ENCODE measurements at regions not wholly inside any gene's neighbourhood (a gene's known extent, or its start where the extent isn't known, plus 50 kb on each side); places are given as distances from the start of the nearest gene placed in this dataset.

DNA sequence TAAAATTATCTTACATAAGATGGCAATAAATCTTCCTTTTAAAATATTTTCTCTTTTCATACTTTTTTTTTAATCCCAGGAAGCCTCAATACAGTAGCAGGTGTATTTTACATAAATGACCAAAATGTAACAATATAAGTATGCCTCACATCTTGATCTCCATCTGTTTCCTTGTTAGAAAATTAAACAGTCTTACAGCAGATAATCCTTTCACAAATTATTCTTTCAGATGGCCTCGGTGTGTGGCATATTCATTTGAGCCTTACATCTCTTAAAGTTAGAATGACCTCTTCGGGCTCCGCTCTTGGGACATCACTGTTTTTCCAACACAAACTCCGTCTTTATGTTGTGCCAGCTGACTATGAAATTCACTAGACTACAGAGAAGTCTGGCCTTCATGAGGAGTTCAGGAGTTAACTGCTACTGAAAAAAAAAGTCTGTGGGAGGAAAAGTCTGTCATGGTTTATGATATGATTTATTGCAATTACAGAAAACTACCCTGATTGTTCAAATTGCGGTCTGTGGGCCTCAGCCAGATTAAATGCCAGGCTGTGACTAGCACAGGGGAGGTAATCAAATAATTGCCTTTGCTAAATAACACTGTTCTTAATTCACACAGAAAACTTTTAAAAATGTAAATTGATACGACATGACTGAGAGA is 292.9 kb upstream of the PUM3 start:
- DNase-seq (ENCODE audit: low read depth in 2 of 2) = no peak
- H3K27ac ChIP-seq (ENCODE audit: insufficient read depth, low read length) = no peak overlapping the region
- TF ChIP-seq EZH2 (IDR thresholded peaks at IDR 0.05; ENCODE audit: low read length, missing control alignments) = no peak
- TF ChIP-seq, protein P1, sequence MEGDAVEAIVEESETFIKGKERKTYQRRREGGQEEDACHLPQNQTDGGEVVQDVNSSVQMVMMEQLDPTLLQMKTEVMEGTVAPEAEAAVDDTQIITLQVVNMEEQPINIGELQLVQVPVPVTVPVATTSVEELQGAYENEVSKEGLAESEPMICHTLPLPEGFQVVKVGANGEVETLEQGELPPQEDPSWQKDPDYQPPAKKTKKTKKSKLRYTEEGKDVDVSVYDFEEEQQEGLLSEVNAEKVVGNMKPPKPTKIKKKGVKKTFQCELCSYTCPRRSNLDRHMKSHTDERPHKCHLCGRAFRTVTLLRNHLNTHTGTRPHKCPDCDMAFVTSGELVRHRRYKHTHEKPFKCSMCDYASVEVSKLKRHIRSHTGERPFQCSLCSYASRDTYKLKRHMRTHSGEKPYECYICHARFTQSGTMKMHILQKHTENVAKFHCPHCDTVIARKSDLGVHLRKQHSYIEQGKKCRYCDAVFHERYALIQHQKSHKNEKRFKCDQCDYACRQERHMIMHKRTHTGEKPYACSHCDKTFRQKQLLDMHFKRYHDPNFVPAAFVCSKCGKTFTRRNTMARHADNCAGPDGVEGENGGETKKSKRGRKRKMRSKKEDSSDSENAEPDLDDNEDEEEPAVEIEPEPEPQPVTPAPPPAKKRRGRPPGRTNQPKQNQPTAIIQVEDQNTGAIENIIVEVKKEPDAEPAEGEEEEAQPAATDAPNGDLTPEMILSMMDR (conservative IDR thresholded peaks at IDR 0.05 in 1 of 2, IDR thresholded peaks at IDR 0.05 in 1 of 2; ENCODE audit: low read depth in 1 of 2, low read length in 2 of 2) = no peak
- no peaks in the 10 kb centered on the region for H3K27me3 ChIP-seq (ENCODE audit: control insufficient read depth, insufficient read depth, low read length)
- H2AFZ ChIP-seq (ENCODE audit: low read length) = no peak overlapping the region
- no peak overlapping the region for H3K4me3 ChIP-seq (replicated peaks in 1 of 4; ENCODE audit: control extremely low read depth in 1 of 4, insufficient read depth in 1 of 4, low read depth in 3 of 4, low read length in 4 of 4)
- H3K79me2 ChIP-seq (ENCODE audit: control insufficient read depth, insufficient read depth, low read length) = no peaks in the 10 kb centered on the region
- H3K9ac ChIP-seq (ENCODE audit: insufficient read depth, low read length) = no peak overlapping the region
- H3K36me3 ChIP-seq (ENCODE audit: control insufficient read depth, insufficient read depth, low read length) = no peaks in the 10 kb centered on the region
- no peaks in the 10 kb centered on the region for H3K9me3 ChIP-seq (ENCODE audit: control insufficient read depth, insufficient read depth, low read depth, low read length)
- no peaks in the 10 kb centered on the region for H4K20me1 ChIP-seq (ENCODE audit: control insufficient read depth, extremely low read depth, insufficient read depth, low read length)
- no peak overlapping the region for H3K4me2 ChIP-seq (ENCODE audit: extremely low read depth, insufficient read depth, low read length)
- H3K4me1 ChIP-seq (ENCODE audit: control insufficient read depth, extremely low read depth, insufficient read depth, low read length) = no peaks in the 10 kb centered on the region

DNA sequence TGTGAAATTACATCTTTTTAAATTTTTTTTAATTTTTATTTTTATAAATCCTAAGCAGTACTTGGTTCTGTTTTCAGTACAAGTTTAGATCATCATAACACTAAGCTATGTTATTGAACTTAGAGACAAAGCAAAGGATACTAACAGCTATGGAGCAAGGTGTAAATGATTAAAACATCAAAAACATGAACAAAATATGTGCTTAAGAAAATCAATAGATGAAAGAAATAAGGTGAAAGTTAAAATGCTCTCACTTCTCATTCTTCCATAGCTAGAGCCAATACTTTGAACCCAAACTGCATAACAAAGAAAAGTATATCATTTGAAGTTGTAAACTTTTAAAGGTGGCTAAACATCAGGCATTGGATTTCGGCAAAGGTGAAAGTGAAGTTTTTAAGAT is 292.3 kb upstream of the PUM3 start:
- no peak overlapping the region for H3K4me3 ChIP-seq (replicated peaks in 1 of 4; ENCODE audit: control extremely low read depth in 1 of 4, insufficient read depth in 1 of 4, low read depth in 3 of 4, low read length in 4 of 4)
- no peak overlapping the region for H3K4me2 ChIP-seq (ENCODE audit: extremely low read depth, insufficient read depth, low read length)
- H2AFZ ChIP-seq (ENCODE audit: low read length) = no peak overlapping the region
- H3K36me3 ChIP-seq (ENCODE audit: control insufficient read depth, insufficient read depth, low read length) = no peaks in the 10 kb centered on the region
- no peak overlapping the region for H3K9ac ChIP-seq (ENCODE audit: insufficient read depth, low read length)
- no peak overlapping the region for H3K27ac ChIP-seq (ENCODE audit: insufficient read depth, low read length)
- no peaks in the 10 kb centered on the region for H4K20me1 ChIP-seq (ENCODE audit: control insufficient read depth, extremely low read depth, insufficient read depth, low read length)
- TF ChIP-seq EZH2 (IDR thresholded peaks at IDR 0.05; ENCODE audit: low read length, missing control alignments) = no peak
- TF ChIP-seq, protein P1 (conservative IDR thresholded peaks at IDR 0.05 in 1 of 2, IDR thresholded peaks at IDR 0.05 in 1 of 2; ENCODE audit: low read depth in 1 of 2, low read length in 2 of 2) = no peak
- DNase-seq (ENCODE audit: low read depth in 2 of 2) = no peak
- H3K9me3 ChIP-seq (ENCODE audit: control insufficient read depth, insufficient read depth, low read depth, low read length) = no peaks in the 10 kb centered on the region
- H3K79me2 ChIP-seq (ENCODE audit: control insufficient read depth, insufficient read depth, low read length) = no peaks in the 10 kb centered on the region
- H3K4me1 ChIP-seq (ENCODE audit: control insufficient read depth, extremely low read depth, insufficient read depth, low read length) = no peaks in the 10 kb centered on the region
- no peaks in the 10 kb centered on the region for H3K27me3 ChIP-seq (ENCODE audit: control insufficient read depth, insufficient read depth, low read length)

DNA sequence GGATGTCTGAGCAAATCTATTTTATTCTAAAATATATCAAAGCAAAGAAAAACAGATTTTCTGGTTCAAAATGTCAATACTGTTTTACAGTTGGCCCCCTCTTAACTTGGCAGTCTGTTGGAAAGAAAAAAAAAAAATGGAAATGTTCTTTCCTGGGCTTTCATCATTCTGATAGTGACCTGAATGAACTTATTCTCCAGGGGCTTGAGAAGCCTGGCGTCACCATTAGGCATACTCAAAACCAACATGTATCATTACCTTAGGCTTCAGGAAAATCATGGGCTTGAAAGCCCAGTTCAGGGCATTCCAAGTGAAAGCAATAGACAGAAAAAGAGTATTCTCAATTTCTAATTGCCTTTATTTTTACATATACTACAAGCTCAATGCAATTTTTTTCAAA is 283.7 kb upstream of the PUM3 start:
- H3K27ac ChIP-seq (ENCODE audit: insufficient read depth, low read length) = no peak overlapping the region
- no peaks in the 10 kb centered on the region for H3K27me3 ChIP-seq (ENCODE audit: control insufficient read depth, insufficient read depth, low read length)
- no peaks in the 10 kb centered on the region for H3K36me3 ChIP-seq (ENCODE audit: control insufficient read depth, insufficient read depth, low read length)
- H3K4me2 ChIP-seq (ENCODE audit: extremely low read depth, insufficient read depth, low read length) = no peak overlapping the region
- no peaks in the 10 kb centered on the region for H3K9me3 ChIP-seq (ENCODE audit: control insufficient read depth, insufficient read depth, low read depth, low read length)
- H3K9ac ChIP-seq (ENCODE audit: insufficient read depth, low read length) = no peak overlapping the region
- H3K4me3 ChIP-seq (replicated peaks in 1 of 4; ENCODE audit: control extremely low read depth in 1 of 4, insufficient read depth in 1 of 4, low read depth in 3 of 4, low read length in 4 of 4) = no peak overlapping the region
- no peaks in the 10 kb centered on the region for H3K4me1 ChIP-seq (ENCODE audit: control insufficient read depth, extremely low read depth, insufficient read depth, low read length)
- DNase-seq (ENCODE audit: low read depth in 2 of 2) = no peak
- no peaks in the 10 kb centered on the region for H4K20me1 ChIP-seq (ENCODE audit: control insufficient read depth, extremely low read depth, insufficient read depth, low read length)
- H3K79me2 ChIP-seq (ENCODE audit: control insufficient read depth, insufficient read depth, low read length) = no peaks in the 10 kb centered on the region
- no peak overlapping the region for H2AFZ ChIP-seq (ENCODE audit: low read length)
- TF ChIP-seq, protein P1 (conservative IDR thresholded peaks at IDR 0.05 in 1 of 2, IDR thresholded peaks at IDR 0.05 in 1 of 2; ENCODE audit: low read depth in 1 of 2, low read length in 2 of 2) = no peak
- TF ChIP-seq EZH2 (IDR thresholded peaks at IDR 0.05; ENCODE audit: low read length, missing control alignments) = no peak
